CD14-positive monocyte (primary cell): ENCODE measurements at regions not wholly inside any gene's neighbourhood (a gene's known extent, or its start where the extent isn't known, plus 50 kb on each side); places are given as distances from the start of the nearest gene placed in this dataset.
A peak's percentile ranks its signal among the peaks of the same experiment; 100 is the strongest.

Experiments used
- DNase-seq, 3 donors: peaks; one replicate each; pipeline ENCODE4 v3.0.0-alpha.2; 2011 to 2022
- H2AFZ ChIP-seq: 2 replicates; pipeline ENCODE4 v1.6.0; 2012; ENCODE audit warnings: mild to moderate bottlenecking, low read depth, low read length, inconsistent platforms; ENCODE audit not compliant: insufficient read depth, poor library complexity, severe bottlenecking
- H3K27ac ChIP-seq, 2 donors: 1 replicate in 1 of 2; 2 replicates in 1 of 2; pipeline ENCODE4 v1.5.1; 2012 to 2013; ENCODE audit warnings: low read length in 2 of 2, control low read depth in 1 of 2, inconsistent platforms in 1 of 2, low read depth in 1 of 2, mild to moderate bottlenecking in 1 of 2
- H3K27me3 ChIP-seq, 2 donors: one replicate each; pipeline versions ENCODE4 v1.6.0 to v1.6.1; 2011 to 2013; ENCODE audit warnings: low read length in 2 of 2; ENCODE audit not compliant: control insufficient read depth in 2 of 2, insufficient read depth in 2 of 2
- H3K36me3 ChIP-seq, 2 donors: replicated peaks in 1 of 2; 1 replicate in 1 of 2; 2 replicates in 1 of 2; pipeline versions ENCODE4 v1.5.1 to v1.6.1; 2012 to 2013; ENCODE audit warnings: low read length in 2 of 2, control low read depth in 1 of 2, inconsistent platforms in 1 of 2, mild to moderate bottlenecking in 1 of 2; ENCODE audit not compliant: insufficient read depth in 2 of 2, control insufficient read depth in 1 of 2
- H3K4me1 ChIP-seq, 2 donors: 1 replicate in 1 of 2; 2 replicates in 1 of 2; pipeline versions ENCODE4 v1.5.1 to v1.6.1; 2012 to 2013; ENCODE audit warnings: low read length in 2 of 2, control low read depth in 1 of 2, inconsistent platforms in 1 of 2, mild to moderate bottlenecking in 1 of 2, moderate library complexity in 1 of 2; ENCODE audit not compliant: insufficient read depth in 2 of 2, control insufficient read depth in 1 of 2
- H3K4me2 ChIP-seq: replicated peaks from 2 replicates; pipeline ENCODE3; 2012; ENCODE audit warnings: low read length, moderate library complexity, mild to moderate bottlenecking; ENCODE audit not compliant: poor library complexity, severe bottlenecking; ENCODE audit errors: extremely low read depth
- H3K4me3 ChIP-seq, 3 experiments: fragments of 200-600 bp in 1 of 3; sonication (generic) in 1 of 3; replicated peaks in 1 of 3; 1 replicate in 2 of 3; 2 replicates in 1 of 3; pipeline ENCODE4 v1.5.1; 2011 to 2013; ENCODE audit warnings: low read length in 3 of 3, mild to moderate bottlenecking in 3 of 3, control low read depth in 2 of 3, low read depth in 2 of 3, inconsistent platforms in 1 of 3, moderate library complexity in 1 of 3
- H3K79me2 ChIP-seq: 2 replicates; pipeline ENCODE4 v1.6.0; 2012; ENCODE audit warnings: mild to moderate bottlenecking, control low read depth, inconsistent platforms, low read length, moderate library complexity; ENCODE audit not compliant: insufficient read depth
- H3K9ac ChIP-seq: 2 replicates; pipeline ENCODE4 v1.6.0; 2017; ENCODE audit warnings: low read length, mild to moderate bottlenecking; ENCODE audit not compliant: insufficient read depth, poor library complexity, severe bottlenecking
- H3K9me3 ChIP-seq, 2 donors: replicated peaks in 1 of 2; 1 replicate in 1 of 2; 2 replicates in 1 of 2; pipeline versions ENCODE4 v1.5.1 to v1.6.1; 2012 to 2013; ENCODE audit warnings: low read length in 2 of 2, control low read depth in 1 of 2; ENCODE audit not compliant: control insufficient read depth in 1 of 2, insufficient read depth in 1 of 2
- H4K20me1 ChIP-seq: 2 replicates; pipeline ENCODE4 v1.6.0; 2012; ENCODE audit warnings: mild to moderate bottlenecking, low read length, control low read depth, moderate library complexity; ENCODE audit not compliant: insufficient read depth
- H3K27ac Mint-ChIP-seq, 7 donors: one replicate each; pipeline ENCODE4 v1.8.0; 2020; ENCODE audit warnings: mild to moderate bottlenecking in 7 of 7, mixed read lengths in 7 of 7, moderate library complexity in 6 of 7, inconsistent platforms in 2 of 7
- H3K27me3 Mint-ChIP-seq, 3 donors: one replicate each; pipeline ENCODE4 v1.8.0; 2021 to 2022; ENCODE audit warnings: low read depth in 3 of 3, mild to moderate bottlenecking in 3 of 3, mixed read lengths in 3 of 3, moderate library complexity in 3 of 3, inconsistent platforms in 1 of 3
- H3K36me3 Mint-ChIP-seq, 2 donors: one replicate each; pipeline ENCODE4 v1.8.0; 2020; ENCODE audit warnings: mixed read lengths in 2 of 2, inconsistent platforms in 1 of 2, mild to moderate bottlenecking in 1 of 2
- H3K4me1 Mint-ChIP-seq: one replicate; pipeline ENCODE4 v1.8.0; 2020; ENCODE audit warnings: mild to moderate bottlenecking, mixed read lengths
- H3K4me3 Mint-ChIP-seq, 2 donors: one replicate each; pipeline ENCODE4 v1.8.0; 2020; ENCODE audit warnings: mild to moderate bottlenecking in 2 of 2, mixed read lengths in 2 of 2, moderate library complexity in 1 of 2
- H3K9me3 Mint-ChIP-seq, 7 donors: one replicate each; pipeline ENCODE4 v1.8.0; 2020 to 2022; ENCODE audit warnings: mixed read lengths in 7 of 7, mild to moderate bottlenecking in 6 of 7, moderate library complexity in 6 of 7, inconsistent platforms in 2 of 7
- CTCF ChIP-seq: fragments of 200-600 bp; IDR thresholded peaks from one replicate; pipeline ENCODE4 v1.8.0; 2022; ENCODE audit warnings: antibody characterized with exemption, mild to moderate bottlenecking
- WGBS: methylation state at CpG from one replicate; pipeline ENCODE4 v1.1.5; 2013; ENCODE audit warnings: missing lambda C conversion rate; ENCODE audit not compliant: insufficient coverage; 5-methylcytosine and 5-hydroxymethylcytosine counted together
- intact Hi-C, 2 donors: fragments of 100-400 bp; cut with micrococcal nuclease; formaldehyde crosslinking; loops; one replicate each; pipeline versions ENCODE4 v1.15.0 to v1.15.1; 2023

GRCh38 chr4:123589301-123589700 is 192.7 kb downstream of the SPRY1 start:
- peak overlapping the region; percentile 33 for H2AFZ ChIP-seq
- no peaks in the 10 kb centered on the region for H3K27me3 ChIP-seq
- H3K9me3 ChIP-seq: no peaks in the 10 kb centered on the region
- no peaks in the 10 kb centered on the region for H4K20me1 ChIP-seq
- intact Hi-C loops: no loop called here
- H3K4me3 Mint-ChIP-seq: peak overlapping the region in 1 of 2 donors; percentile 39
- H3K27ac ChIP-seq: no peak overlapping the region
- DNase-seq: peak in 1 of 3 donors; percentile 56
- H3K9me3 Mint-ChIP-seq: peaks cover 0 to 3% (median 0%) of the 10 kb centered on the region in 7 donors
- H3K27me3 Mint-ChIP-seq: peaks cover 0 to 2% (median 2%) of the 10 kb centered on the region in 3 donors
- no peaks in the 10 kb centered on the region for H3K36me3 Mint-ChIP-seq
- TF ChIP-seq CTCF: no peak
- H3K36me3 ChIP-seq: no peaks in the 10 kb centered on the region
- H3K27ac Mint-ChIP-seq: peak overlapping the region in 4 of 7 donors; percentile 39 to 66 (median 40)
- H3K4me3 ChIP-seq: no peak overlapping the region
- peaks cover 18 to 20% of the 10 kb centered on the region in 2 donors for H3K4me1 ChIP-seq
- no peak overlapping the region for H3K9ac ChIP-seq
- peaks cover 25% of the 10 kb centered on the region for H3K4me1 Mint-ChIP-seq
- no CpG with 5 or more reads among the region's 3 CpGs for WGBS
- H3K4me2 ChIP-seq: peak overlapping the region; percentile 4
- no peaks in the 10 kb centered on the region for H3K79me2 ChIP-seq

GRCh38 chr4:123591875-123592274 is 195.3 kb downstream of the SPRY1 start:
- Histone ChIP-seq H3K4me1 (peaks cover 18 to 20% of the 10 kb centered on the region in 2 donors), H3K4me3 (no peak overlapping the region), H3K9ac (no peak overlapping the region), H3K27me3 (peaks cover 0 to 2% of the 10 kb centered on the region in 2 donors), H3K79me2 (no peaks in the 10 kb centered on the region), H4K20me1 (no peaks in the 10 kb centered on the region), H3K9me3 (no peaks in the 10 kb centered on the region), H3K4me2 (no peak overlapping the region), H3K36me3 (no peaks in the 10 kb centered on the region), H3K27ac (no peak overlapping the region), H2AFZ (no peak overlapping the region)
- no peak overlapping the region for H3K27ac Mint-ChIP-seq
- peaks cover 2 to 4% (median 2%) of the 10 kb centered on the region in 3 donors for H3K27me3 Mint-ChIP-seq
- no peak for DNase-seq
- peaks cover 25% of the 10 kb centered on the region for H3K4me1 Mint-ChIP-seq
- no peak for TF ChIP-seq CTCF
- H3K9me3 Mint-ChIP-seq: peaks cover 0 to 3% (median 0%) of the 10 kb centered on the region in 7 donors
- H3K36me3 Mint-ChIP-seq: no peaks in the 10 kb centered on the region
- WGBS: no CpG with 5 or more reads among the region's 2 CpGs
- intact Hi-C loops: no loop called here
- H3K4me3 Mint-ChIP-seq: no peak overlapping the region
